ENCODE measurements at regions not wholly inside any gene's neighbourhood (a gene's known extent, or its start where the extent isn't known, plus 50 kb on each side); places are given as distances from the start of the nearest gene placed in this dataset.

GRCh38 chr2:220653776-220654175 lies 918.3 kb downstream of the EPHA4 start:
- DNase-seq (ENCODE audit: extremely low read depth, low read depth): no peak

- no peak for DNase-seq (ENCODE audit: extremely low read depth, low read depth)
Observed at GRCh38 chr2:220654322-220654721, 917.8 kb downstream of the EPHA4 start.

- no peak for DNase-seq (ENCODE audit: extremely low read depth, low read depth)
Observed at GRCh38 chr2:220660277-220661145, 911.6 kb downstream of the EPHA4 start.

- no peak for DNase-seq (ENCODE audit: extremely low read depth, low read depth)
Observed at GRCh38 chr2:220662431-220662830, 909.7 kb downstream of the EPHA4 start.

- no peak for DNase-seq (ENCODE audit: extremely low read depth, low read depth)
Observed at GRCh38 chr2:220663065-220663464, 909.0 kb downstream of the EPHA4 start.

- DNase-seq (ENCODE audit: extremely low read depth, low read depth): no peak
Observed at GRCh38 chr2:220664272-220665107, 907.6 kb downstream of the EPHA4 start.

GRCh38 chr2:220665108-220665471 lies 907.0 kb downstream of the EPHA4 start:
- no peak for DNase-seq (ENCODE audit: extremely low read depth, low read depth)

GRCh38 chr2:220669324-220669723 lies 902.8 kb downstream of the EPHA4 start:
- DNase-seq (ENCODE audit: extremely low read depth, low read depth): no peak

- no peak for DNase-seq (ENCODE audit: extremely low read depth, low read depth)
Observed at GRCh38 chr2:220670511-220670910, 901.6 kb downstream of the EPHA4 start.

GRCh38 chr2:220673151-220673874 lies 898.8 kb downstream of the EPHA4 start:
- DNase-seq (ENCODE audit: extremely low read depth, low read depth): no peak

- no peak for DNase-seq (ENCODE audit: extremely low read depth, low read depth)
Observed at GRCh38 chr2:220674033-220674432, 898.1 kb downstream of the EPHA4 start.

GRCh38 chr2:220676695-220677094 lies 895.4 kb downstream of the EPHA4 start:
- DNase-seq (ENCODE audit: extremely low read depth, low read depth): no peak

GRCh38 chr2:220678943-220679342 lies 893.2 kb downstream of the EPHA4 start:
- no peak for DNase-seq (ENCODE audit: extremely low read depth, low read depth)

- no peak for DNase-seq (ENCODE audit: extremely low read depth, low read depth)
Observed at GRCh38 chr2:220682616-220683015, 889.5 kb downstream of the EPHA4 start.

- DNase-seq (ENCODE audit: extremely low read depth, low read depth): no peak
Observed at GRCh38 chr2:220684099-220684498, 888.0 kb downstream of the EPHA4 start.

- DNase-seq (ENCODE audit: extremely low read depth, low read depth): peak; percentile 50
Observed at GRCh38 chr2:220687231-220687843, 884.8 kb downstream of the EPHA4 start.

GRCh38 chr2:220695397-220696279 lies 876.5 kb downstream of the EPHA4 start:
- no peak for DNase-seq (ENCODE audit: extremely low read depth, low read depth)

- no peak for DNase-seq (ENCODE audit: extremely low read depth, low read depth)
Observed at GRCh38 chr2:220696280-220696669, 875.8 kb downstream of the EPHA4 start.

- no peak for DNase-seq (ENCODE audit: extremely low read depth, low read depth)
Observed at GRCh38 chr2:220697011-220697410, 875.1 kb downstream of the EPHA4 start.

- no peak for DNase-seq (ENCODE audit: extremely low read depth, low read depth)
Observed at GRCh38 chr2:220701115-220701514, 871.0 kb downstream of the EPHA4 start.
